GM21576 (cell line): ENCODE measurements at regions not wholly inside any gene's neighbourhood (a gene's known extent, or its start where the extent isn't known, plus 50 kb on each side); places are given as distances from the start of the nearest gene placed in this dataset.
"Not testable (repeated sequence)": the region's sequence is repeated elsewhere in the genome, so short reads cannot be mapped to it uniquely, and the experiment has no call there.

Experiments
- ATAC-seq: cut with Tn5 transposase; IDR thresholded peaks from one replicate; pipeline ENCODE4 v1.9.1; 2021; ENCODE audit warnings: mild to moderate bottlenecking, moderate library complexity; ENCODE audit not compliant: unreplicated experiment

GRCh38 chr9:31730398-31730797, 654.0 kb upstream of the ACO1 start:
- ATAC-seq = no peak

- no peak for ATAC-seq
Observed at GRCh38 chr9:31733166-31733565, 651.3 kb upstream of the ACO1 start.

DNA sequence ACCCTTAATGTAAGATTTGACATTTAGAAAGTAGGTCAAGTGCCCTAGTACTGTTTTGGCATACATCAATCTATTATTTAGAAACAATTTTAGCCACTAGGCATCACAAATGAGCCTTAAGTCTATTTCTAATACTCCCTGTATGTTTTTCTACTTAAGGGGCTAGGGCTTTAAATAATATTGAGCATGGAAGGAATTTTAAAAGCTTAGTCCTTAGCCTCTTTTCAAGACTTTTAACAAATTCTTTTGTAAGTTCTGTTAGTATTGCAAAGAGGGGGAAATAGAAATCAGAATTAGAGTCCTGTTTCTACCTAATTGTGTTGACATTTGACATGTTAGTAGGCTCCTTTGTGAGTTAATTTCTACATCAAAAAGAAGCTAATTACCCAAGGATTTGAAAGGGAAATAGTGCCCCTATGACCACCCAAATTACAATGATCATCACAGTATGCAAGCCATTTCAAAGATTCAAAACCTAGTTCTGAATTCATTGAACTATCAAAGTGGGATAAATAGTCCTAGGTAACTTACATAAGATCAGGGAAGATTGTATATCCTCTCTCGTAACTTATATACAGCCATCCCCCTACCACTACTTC, 647.8 kb upstream of the ACO1 start:
- ATAC-seq = no peak

GRCh38 chr9:31740705-31741104, 643.7 kb upstream of the ACO1 start:
- ATAC-seq = no peak

- no peak for ATAC-seq
Observed at GRCh38 chr9:31744589-31744988, 639.9 kb upstream of the ACO1 start.

- no peak for ATAC-seq
Observed at GRCh38 chr9:31745468-31745867, 639.0 kb upstream of the ACO1 start.

GRCh38 chr9:31745886-31746285, 638.6 kb upstream of the ACO1 start:
- ATAC-seq = no peak

DNA sequence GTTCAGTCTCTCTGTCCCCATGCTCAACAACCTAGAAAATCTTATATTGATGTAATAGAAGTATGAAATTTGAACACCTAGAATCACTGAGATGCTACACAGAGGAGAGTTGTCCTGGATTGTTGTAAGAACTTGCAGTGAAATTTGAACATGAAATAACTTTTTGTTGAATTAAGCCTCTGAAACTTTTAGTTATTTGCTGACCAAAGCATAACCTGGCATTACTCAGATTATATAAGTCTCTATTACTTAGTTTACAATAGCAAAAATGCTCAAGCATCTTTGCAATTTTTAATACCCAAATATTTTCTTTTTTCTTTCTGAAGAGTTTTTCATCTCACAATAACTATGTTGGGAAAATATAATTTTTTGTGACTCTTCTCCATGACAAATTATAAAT, 630.7 kb upstream of the ACO1 start:
- no peak for ATAC-seq

DNA sequence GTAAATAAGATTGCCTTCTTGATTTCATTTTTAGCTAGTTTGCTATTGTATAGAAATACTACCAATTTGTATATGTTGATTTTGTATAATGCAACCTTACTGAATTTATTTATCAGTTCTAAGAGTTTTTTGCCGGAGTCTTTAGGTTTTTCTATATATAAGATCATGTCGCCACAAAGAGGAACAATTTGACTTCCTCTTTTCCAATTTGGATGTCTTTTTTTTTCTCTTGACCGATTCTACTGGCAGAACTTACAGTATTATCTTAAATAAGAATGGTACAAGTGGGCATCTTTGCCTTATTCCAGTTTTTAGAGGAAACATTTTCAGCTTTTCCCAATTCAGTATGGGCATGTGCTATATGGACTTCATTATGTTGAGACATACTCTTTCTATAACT, 624.7 kb upstream of the ACO1 start:
- no peak for ATAC-seq

DNA sequence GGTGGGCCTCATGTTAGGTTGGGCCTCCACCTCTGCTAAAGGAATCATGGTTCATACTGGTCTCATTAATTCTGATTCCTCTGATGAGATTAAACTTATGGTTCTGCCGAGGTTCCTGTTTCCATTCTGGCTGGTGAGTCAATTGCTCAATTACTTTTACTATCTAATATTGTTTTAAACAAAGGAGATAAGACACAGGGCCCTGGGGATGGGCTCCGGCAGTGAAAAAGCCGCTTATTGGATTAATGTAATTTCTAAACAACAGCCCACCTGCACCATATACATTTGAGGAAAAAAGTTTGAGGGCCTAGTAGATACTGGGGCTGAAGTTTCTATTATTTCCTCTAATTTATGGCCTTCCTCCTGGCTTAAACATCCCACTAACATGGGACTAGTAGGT, 610.4 kb upstream of the ACO1 start:
- ATAC-seq = not testable (repeated sequence)

DNA sequence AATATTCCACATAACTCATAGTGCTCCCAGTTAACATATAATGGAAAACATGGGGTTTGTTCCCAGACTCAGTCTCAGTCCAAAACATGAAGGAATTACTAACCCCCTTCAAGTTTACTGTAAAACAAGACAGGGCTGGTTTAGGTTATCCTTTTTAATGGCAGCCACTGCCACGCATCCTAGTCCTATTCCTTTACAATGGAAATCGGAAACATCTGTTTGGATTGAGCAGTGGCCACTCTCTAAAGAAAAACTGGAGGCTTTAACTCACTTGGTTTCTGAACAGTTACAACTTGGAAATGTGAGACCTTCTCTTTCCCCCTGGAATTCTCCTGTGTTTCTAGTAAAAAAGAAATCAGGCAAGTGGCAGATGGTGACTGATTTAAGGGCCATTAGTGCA, 609.9 kb upstream of the ACO1 start:
- no peak for ATAC-seq

GRCh38 chr9:31776471-31776870, 608.0 kb upstream of the ACO1 start:
- ATAC-seq = no peak

GRCh38 chr9:31783491-31783890, 601.0 kb upstream of the ACO1 start:
- ATAC-seq = no peak

GRCh38 chr9:31790720-31791119, 593.7 kb upstream of the ACO1 start:
- ATAC-seq = no peak

DNA sequence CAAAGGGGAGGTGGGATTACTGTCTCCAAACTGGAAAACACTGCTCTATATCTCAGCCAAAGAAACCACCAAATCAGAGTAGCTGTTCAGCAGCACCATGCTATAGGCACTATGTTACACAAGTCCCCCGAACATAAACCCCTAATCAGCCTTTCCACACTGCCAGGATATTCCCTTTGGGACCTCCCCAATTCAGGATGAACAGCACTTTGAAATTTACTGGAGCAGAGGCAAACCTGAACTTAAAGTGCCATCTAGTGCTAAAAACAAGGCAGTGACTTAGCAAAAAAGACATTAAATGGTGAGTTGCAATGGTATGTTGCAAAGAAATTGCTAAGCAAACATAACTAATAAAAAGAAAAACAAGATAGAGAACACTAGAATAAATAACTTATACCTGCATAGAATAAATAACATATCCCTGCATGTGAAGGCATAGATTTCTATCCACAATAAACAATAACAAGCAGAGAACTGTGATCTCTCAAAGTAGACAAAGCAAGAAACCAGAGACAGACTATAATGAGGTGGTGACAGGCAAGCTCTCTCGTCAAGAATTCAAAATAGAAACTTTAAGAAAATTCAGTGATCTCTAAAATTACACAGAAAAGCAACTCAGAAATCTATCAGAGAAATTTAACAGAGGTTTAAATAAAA, 584.4 kb upstream of the ACO1 start:
- no peak for ATAC-seq

DNA sequence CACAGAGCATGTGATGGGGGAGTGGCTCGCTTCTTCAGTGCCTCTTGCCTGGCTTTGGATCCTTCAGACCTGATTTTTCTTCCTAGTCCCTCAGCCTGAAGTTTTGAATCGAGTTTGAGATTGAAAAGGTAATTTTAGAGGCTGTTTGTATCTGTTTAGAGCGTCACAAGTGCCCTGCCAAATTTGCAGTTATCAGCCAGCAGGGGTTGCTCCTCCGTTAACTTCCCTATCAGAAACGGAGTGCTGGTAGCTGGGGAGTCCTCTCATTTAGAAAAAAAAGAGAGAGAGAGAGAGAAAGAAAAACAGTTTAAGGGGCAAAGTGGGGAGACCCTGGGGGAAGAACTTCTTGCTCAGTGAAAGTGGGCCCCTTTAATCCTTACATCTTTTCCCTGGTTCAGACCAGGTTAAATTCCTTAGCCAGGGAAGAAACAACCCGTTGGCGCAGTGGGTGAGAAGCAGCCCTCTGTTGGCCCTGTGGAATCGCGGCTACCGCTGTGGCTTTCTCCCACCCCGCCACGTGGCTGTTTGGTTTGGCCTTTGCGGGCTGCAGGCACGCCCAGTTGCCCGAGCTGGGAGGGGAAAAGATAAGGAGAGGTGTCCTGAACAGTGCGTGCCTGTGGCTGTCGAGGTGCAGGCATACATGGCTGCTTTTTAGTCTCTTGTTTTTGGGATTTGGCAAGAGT, 576.7 kb upstream of the ACO1 start:
- ATAC-seq = no peak

GRCh38 chr9:31808766-31809165, 575.7 kb upstream of the ACO1 start:
- no peak for ATAC-seq

GRCh38 chr9:31820426-31820825, 564.0 kb upstream of the ACO1 start:
- ATAC-seq = no peak

GRCh38 chr9:31821583-31821982, 562.9 kb upstream of the ACO1 start:
- no peak for ATAC-seq

DNA sequence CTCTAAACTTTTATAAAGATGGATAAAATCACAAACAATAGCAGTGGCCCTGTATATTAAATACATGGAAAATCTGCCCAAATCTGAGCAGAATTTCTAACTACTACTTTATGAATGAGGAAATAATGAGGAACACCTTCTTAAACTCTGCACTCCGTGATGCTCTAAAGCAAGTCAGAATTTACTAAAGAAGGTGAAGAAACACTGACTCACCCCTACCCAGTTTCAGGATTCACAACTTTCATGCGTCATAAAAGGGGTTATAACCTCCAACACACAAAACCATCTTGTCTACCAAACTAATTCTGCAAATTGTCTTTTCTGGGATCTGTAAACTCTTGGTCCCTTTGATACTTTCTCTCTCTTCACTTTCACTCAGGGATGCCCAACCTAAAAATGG, 561.1 kb upstream of the ACO1 start:
- no peak for ATAC-seq

DNA sequence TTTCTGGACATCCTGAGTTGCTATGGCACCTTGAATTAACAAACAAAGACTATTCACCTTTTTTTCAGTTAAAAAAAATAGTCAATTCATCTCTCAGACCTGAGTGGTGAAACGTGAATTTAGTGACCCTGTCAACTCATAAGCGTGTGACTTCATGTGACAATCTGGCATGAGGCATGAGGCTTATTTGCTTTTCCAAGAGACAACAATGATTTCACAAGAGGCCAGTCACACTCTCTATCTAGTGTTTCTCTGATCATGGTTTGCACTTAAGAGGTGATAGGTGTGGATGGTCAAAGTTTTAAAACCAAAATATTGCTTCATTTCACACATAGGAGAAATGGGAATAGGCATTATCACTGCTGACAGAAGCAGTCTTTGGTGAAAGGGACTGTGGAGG, 559.6 kb upstream of the ACO1 start:
- ATAC-seq = no peak

GRCh38 chr9:31837211-31837610, 547.2 kb upstream of the ACO1 start:
- ATAC-seq = no peak
